ENCODE measurements at regions not wholly inside any gene's neighbourhood (a gene's known extent, or its start where the extent isn't known, plus 50 kb on each side); places are given as distances from the start of the nearest gene placed in this dataset.

- H3K36me3 Mint-ChIP-seq (ENCODE audit: low read depth) = no peaks in the 10 kb centered on the region
- no peaks in the 10 kb centered on the region for H3K4me1 Mint-ChIP-seq (ENCODE audit: low read depth)
- DNase-seq (no peak), ATAC-seq (no peak)
- POLR2A ChIA-PET = no interaction called here
- no peak overlapping the region for H3K4me3 Mint-ChIP-seq
- no peak overlapping the region for H3K27ac Mint-ChIP-seq
- TF ChIP-seq, protein P1, sequence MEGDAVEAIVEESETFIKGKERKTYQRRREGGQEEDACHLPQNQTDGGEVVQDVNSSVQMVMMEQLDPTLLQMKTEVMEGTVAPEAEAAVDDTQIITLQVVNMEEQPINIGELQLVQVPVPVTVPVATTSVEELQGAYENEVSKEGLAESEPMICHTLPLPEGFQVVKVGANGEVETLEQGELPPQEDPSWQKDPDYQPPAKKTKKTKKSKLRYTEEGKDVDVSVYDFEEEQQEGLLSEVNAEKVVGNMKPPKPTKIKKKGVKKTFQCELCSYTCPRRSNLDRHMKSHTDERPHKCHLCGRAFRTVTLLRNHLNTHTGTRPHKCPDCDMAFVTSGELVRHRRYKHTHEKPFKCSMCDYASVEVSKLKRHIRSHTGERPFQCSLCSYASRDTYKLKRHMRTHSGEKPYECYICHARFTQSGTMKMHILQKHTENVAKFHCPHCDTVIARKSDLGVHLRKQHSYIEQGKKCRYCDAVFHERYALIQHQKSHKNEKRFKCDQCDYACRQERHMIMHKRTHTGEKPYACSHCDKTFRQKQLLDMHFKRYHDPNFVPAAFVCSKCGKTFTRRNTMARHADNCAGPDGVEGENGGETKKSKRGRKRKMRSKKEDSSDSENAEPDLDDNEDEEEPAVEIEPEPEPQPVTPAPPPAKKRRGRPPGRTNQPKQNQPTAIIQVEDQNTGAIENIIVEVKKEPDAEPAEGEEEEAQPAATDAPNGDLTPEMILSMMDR (IDR thresholded peaks at IDR 0.05) = no peak
- H3K27me3 Mint-ChIP-seq = no peaks in the 10 kb centered on the region
- intact Hi-C loops (cut with micrococcal nuclease) = loop anchor here (10.0 kb wide), 2 partner anchors 1080 to 1250 kb away; no protein-coding TSS in a partner anchor
- no peaks in the 10 kb centered on the region for H3K9me3 Mint-ChIP-seq
- CTCF ChIA-PET = no interaction called here
Observed at GRCh38 chr18:44134447-44134846, 546.2 kb upstream of the SETBP1 start.

DNA sequence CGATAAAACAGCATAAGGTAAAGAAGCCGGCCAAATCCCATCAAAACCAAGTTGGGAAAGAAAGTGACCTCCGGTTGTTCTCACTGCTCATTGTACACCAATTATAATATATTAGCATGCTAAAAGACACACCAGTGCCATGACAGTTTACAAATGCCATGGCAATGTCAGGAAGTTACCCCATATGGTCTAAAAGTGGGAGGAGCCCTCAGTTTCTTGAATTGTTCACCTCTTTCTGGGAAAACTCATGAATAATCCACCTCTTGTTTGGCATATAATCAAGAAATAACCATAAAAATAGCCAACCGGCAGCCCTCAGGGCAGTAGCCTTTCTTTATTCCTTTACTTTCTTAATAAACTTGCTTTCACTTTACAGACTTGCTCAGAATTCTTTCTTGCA, 544.9 kb upstream of the SETBP1 start:
- H3K9me3 Mint-ChIP-seq = no peaks in the 10 kb centered on the region
- no peak overlapping the region for H3K27ac Mint-ChIP-seq
- no peaks in the 10 kb centered on the region for H3K27me3 Mint-ChIP-seq
- TF ChIP-seq, protein P1 (IDR thresholded peaks at IDR 0.05) = no peak
- intact Hi-C loops (cut with micrococcal nuclease) = loop anchor here (10.0 kb wide), 2 partner anchors 1079 to 1249 kb away; no protein-coding TSS in a partner anchor
- ATAC-seq (no peak), DNase-seq (no peak)
- H3K4me3 Mint-ChIP-seq = no peak overlapping the region
- H3K4me1 Mint-ChIP-seq (ENCODE audit: low read depth) = no peaks in the 10 kb centered on the region
- CTCF ChIA-PET = no interaction called here
- no peaks in the 10 kb centered on the region for H3K36me3 Mint-ChIP-seq (ENCODE audit: low read depth)
- POLR2A ChIA-PET = no interaction called here

DNA sequence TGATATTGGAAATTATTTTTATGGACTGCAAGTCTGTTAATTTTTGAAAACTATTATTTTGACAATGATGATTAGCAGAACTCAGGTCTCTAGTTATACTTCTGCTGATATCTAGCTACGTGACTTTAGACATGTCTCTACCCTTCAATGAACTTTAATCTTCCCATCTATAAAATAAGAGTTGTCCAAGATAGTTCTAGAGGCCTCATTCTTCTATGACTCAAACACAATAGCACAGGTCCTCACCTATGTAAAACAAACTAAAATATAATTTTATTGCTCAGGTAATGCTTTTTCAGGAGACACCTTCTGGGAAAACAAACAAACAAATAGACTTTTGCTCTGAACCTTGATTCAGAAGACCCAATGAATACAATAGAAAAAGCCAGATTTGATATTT, 544.4 kb upstream of the SETBP1 start:
- Mint-ChIP-seq H3K9me3 (no peaks in the 10 kb centered on the region), H3K4me1 (ENCODE audit: low read depth) (no peaks in the 10 kb centered on the region), H3K27ac (no peak overlapping the region), H3K27me3 (no peaks in the 10 kb centered on the region), H3K4me3 (no peak overlapping the region), H3K36me3 (ENCODE audit: low read depth) (no peaks in the 10 kb centered on the region)
- DNase-seq (no peak), ATAC-seq (no peak)
- POLR2A ChIA-PET = no interaction called here
- TF ChIP-seq, protein P1 (IDR thresholded peaks at IDR 0.05) = no peak
- CTCF ChIA-PET = no interaction called here
- intact Hi-C loops (cut with micrococcal nuclease) = loop anchor here (10.0 kb wide), 2 partner anchors 1078 to 1248 kb away; no protein-coding TSS in a partner anchor

- H3K4me3 Mint-ChIP-seq = no peak overlapping the region
- peaks cover 2% of the 10 kb centered on the region for H3K27me3 Mint-ChIP-seq
- no peaks in the 10 kb centered on the region for H3K36me3 Mint-ChIP-seq (ENCODE audit: low read depth)
- TF ChIP-seq, protein P1 (IDR thresholded peaks at IDR 0.05) = no peak
- no peak for DNase-seq
- ATAC-seq = no peak
- H3K9me3 Mint-ChIP-seq = no peaks in the 10 kb centered on the region
- ChIA-PET CTCF (no interaction called here), POLR2A (no interaction called here)
- no peaks in the 10 kb centered on the region for H3K4me1 Mint-ChIP-seq (ENCODE audit: low read depth)
- no peak overlapping the region for H3K27ac Mint-ChIP-seq
- intact Hi-C loops (cut with micrococcal nuclease) = no loop called here
Observed at GRCh38 chr18:44143072-44143471, 537.6 kb upstream of the SETBP1 start.

GRCh38 chr18:44149706-44150105, 531.0 kb upstream of the SETBP1 start:
- Mint-ChIP-seq H3K9me3 (no peaks in the 10 kb centered on the region), H3K4me3 (no peak overlapping the region), H3K27me3 (no peaks in the 10 kb centered on the region), H3K4me1 (ENCODE audit: low read depth) (no peaks in the 10 kb centered on the region), H3K27ac (no peak overlapping the region), H3K36me3 (ENCODE audit: low read depth) (no peaks in the 10 kb centered on the region)
- ChIA-PET CTCF (interaction anchor here (1.3 kb wide), 1 partner anchor 9 kb away, joined by 5 read pairs; no protein-coding TSS in a partner anchor), POLR2A (no interaction called here)
- DNase-seq (no peak), ATAC-seq (no peak)
- intact Hi-C loops (cut with micrococcal nuclease) = no loop called here
- TF ChIP-seq, protein P1 (IDR thresholded peaks at IDR 0.05) = no peak

All from activated CD8-positive, alpha-beta T cell treated with anti-CD3 and anti-CD28 coated beads for 36 hours (primary cell).